CD1c-positive myeloid dendritic cell (primary cell): ENCODE measurements at regions not wholly inside any gene's neighbourhood (a gene's known extent, or its start where the extent isn't known, plus 50 kb on each side); places are given as distances from the start of the nearest gene placed in this dataset.
"Not testable (repeated sequence)": the region's sequence is repeated elsewhere in the genome, so short reads cannot be mapped to it uniquely, and the experiment has no call there.

Experiments used
- DNase-seq: peaks from one replicate; pipeline ENCODE4 v3.0.0-alpha.2; 2016; ENCODE audit errors: extremely low spot score

- DNase-seq = no peak
Measured at GRCh38 chr2:242027676-242028450, 158.3 kb downstream of the RTP5 start.

GRCh38 chr2:242029422-242030225 lies 160.1 kb downstream of the RTP5 start:
- DNase-seq = no peak

GRCh38 chr2:242030226-242030575 lies 160.7 kb downstream of the RTP5 start:
- DNase-seq = no peak

GRCh38 chr2:242030858-242031257 lies 161.3 kb downstream of the RTP5 start:
- no peak for DNase-seq

- DNase-seq = peak; percentile 41
Measured at GRCh38 chr2:242031481-242032019, 162.0 kb downstream of the RTP5 start.

GRCh38 chr2:242032780-242033656 lies 163.5 kb downstream of the RTP5 start:
- no peak for DNase-seq

- no peak for DNase-seq
Measured at GRCh38 chr2:242034138-242034537, 164.6 kb downstream of the RTP5 start.

- no peak for DNase-seq
Measured at GRCh38 chr2:242034996-242035814, 165.7 kb downstream of the RTP5 start.

GRCh38 chr2:242035858-242036652 lies 166.5 kb downstream of the RTP5 start:
- DNase-seq = no peak

- DNase-seq = no peak
Measured at GRCh38 chr2:242036653-242036950, 167.1 kb downstream of the RTP5 start.

GRCh38 chr2:242038166-242038927 lies 168.8 kb downstream of the RTP5 start:
- no peak for DNase-seq

GRCh38 chr2:242038928-242039341 lies 169.4 kb downstream of the RTP5 start:
- DNase-seq = no peak

GRCh38 chr2:242040303-242040655 lies 170.8 kb downstream of the RTP5 start:
- no peak for DNase-seq

- no peak for DNase-seq
Measured at GRCh38 chr2:242040681-242041080, 171.2 kb downstream of the RTP5 start.

GRCh38 chr2:242041816-242042215 lies 172.3 kb downstream of the RTP5 start:
- DNase-seq = no peak

- DNase-seq = no peak
Measured at GRCh38 chr2:242043538-242044312, 174.2 kb downstream of the RTP5 start.

GRCh38 chr2:242044313-242044590 lies 174.7 kb downstream of the RTP5 start:
- no peak for DNase-seq

GRCh38 chr2:242045596-242046144 lies 176.1 kb downstream of the RTP5 start:
- not testable (repeated sequence) for DNase-seq
